NCI-H345 treated with DMSO at 0.1 percent for 48 hours (cell line): ENCODE measurements at regions not wholly inside any gene's neighbourhood (a gene's known extent, or its start where the extent isn't known, plus 50 kb on each side); places are given as distances from the start of the nearest gene placed in this dataset.
A peak's percentile ranks its signal among the peaks of the same experiment; 100 is the strongest.

Experiments used
- DNase-seq: peaks from one replicate; lab custom pipeline; 2025; ENCODE audit not compliant: unreplicated experiment; lab: John Stamatoyannopoulos, UW

GRCh38 chr14:98169170-98169587 lies 1102.8 kb downstream of the BCL11B start:
- no peak for DNase-seq

GRCh38 chr14:98170575-98170974 lies 1101.4 kb downstream of the BCL11B start:
- no peak for DNase-seq

- DNase-seq = no peak
These were observed 1100.3 kb downstream of the BCL11B start for GRCh38 chr14:98171654-98172053.

GRCh38 chr14:98172243-98172778 lies 1099.7 kb downstream of the BCL11B start:
- DNase-seq = no peak

- DNase-seq = no peak
These were observed 1098.7 kb downstream of the BCL11B start for GRCh38 chr14:98173305-98173704.

- DNase-seq = no peak
These were observed 1098.0 kb downstream of the BCL11B start for GRCh38 chr14:98174041-98174440.

- DNase-seq = no peak
These were observed 1096.6 kb downstream of the BCL11B start for GRCh38 chr14:98175436-98175835.

- DNase-seq = no peak
These were observed 1096.1 kb downstream of the BCL11B start for GRCh38 chr14:98175881-98176280.

- no peak for DNase-seq
These were observed 1095.1 kb downstream of the BCL11B start for GRCh38 chr14:98176892-98177291.

- no peak for DNase-seq
These were observed 1094.4 kb downstream of the BCL11B start for GRCh38 chr14:98177551-98177950.

GRCh38 chr14:98181241-98181640 lies 1090.8 kb downstream of the BCL11B start:
- no peak for DNase-seq

GRCh38 chr14:98181768-98182167 lies 1090.2 kb downstream of the BCL11B start:
- DNase-seq = no peak

GRCh38 chr14:98182393-98183055 lies 1089.5 kb downstream of the BCL11B start:
- no peak for DNase-seq

GRCh38 chr14:98183556-98183955 lies 1088.4 kb downstream of the BCL11B start:
- no peak for DNase-seq

GRCh38 chr14:98184457-98184856 lies 1087.5 kb downstream of the BCL11B start:
- DNase-seq = no peak

GRCh38 chr14:98185036-98185435 lies 1087.0 kb downstream of the BCL11B start:
- DNase-seq = no peak

GRCh38 chr14:98186140-98186539 lies 1085.9 kb downstream of the BCL11B start:
- no peak for DNase-seq

GRCh38 chr14:98187281-98187680 lies 1084.7 kb downstream of the BCL11B start:
- DNase-seq = no peak

GRCh38 chr14:98189062-98189461 lies 1082.9 kb downstream of the BCL11B start:
- DNase-seq = peak; percentile 10

GRCh38 chr14:98189511-98189910 lies 1082.5 kb downstream of the BCL11B start:
- DNase-seq = no peak

GRCh38 chr14:98189944-98190343 lies 1082.1 kb downstream of the BCL11B start:
- no peak for DNase-seq

GRCh38 chr14:98192946-98193345 lies 1079.1 kb downstream of the BCL11B start:
- no peak for DNase-seq

- DNase-seq = no peak
These were observed 1077.2 kb downstream of the BCL11B start for GRCh38 chr14:98194821-98195220.
